22Rv1 (cell line): ENCODE measurements at regions not wholly inside any gene's neighbourhood (a gene's known extent, or its start where the extent isn't known, plus 50 kb on each side); places are given as distances from the start of the nearest gene placed in this dataset.

Experiments used
- H3K27ac ChIP-seq: fragments of 450-650 bp; 2 replicates; pipeline ENCODE4 v1.5.1; 2017
- ZFX ChIP-seq: fragments of 450-650 bp; IDR thresholded peaks from 2 replicates; pipeline ENCODE4 v1.6.1; 2017; ENCODE audit warnings: antibody characterized with exemption, borderline replicate concordance
- TF ChIP-seq, protein P1 (sequence below): fragments of 450-650 bp; IDR thresholded peaks from 2 replicates; pipeline ENCODE4 v1.5.1; 2017; ENCODE audit warnings: mild to moderate bottlenecking

DNA sequence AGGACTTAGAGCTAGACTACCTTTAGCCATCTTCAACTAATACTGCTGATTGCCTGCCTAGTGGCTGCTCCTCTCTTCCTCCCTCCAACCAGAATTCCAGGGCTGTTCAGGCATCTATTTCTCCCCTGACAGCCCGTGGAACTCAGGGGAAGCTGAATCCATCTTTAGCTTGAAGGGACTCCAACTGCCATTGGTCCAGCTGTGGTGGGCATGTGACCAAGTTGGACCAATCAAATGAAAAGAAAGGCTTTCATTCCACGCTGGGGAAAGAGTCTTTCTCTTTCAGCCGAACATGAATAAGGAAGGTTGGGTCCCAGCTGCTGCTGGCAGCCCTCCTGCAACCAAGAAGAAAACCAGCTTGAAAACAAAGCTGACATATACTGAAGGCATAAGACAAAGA is 168.5 kb upstream of the OBI1 start:
- TF ChIP-seq ZFX = no peak
- TF ChIP-seq, protein P1, sequence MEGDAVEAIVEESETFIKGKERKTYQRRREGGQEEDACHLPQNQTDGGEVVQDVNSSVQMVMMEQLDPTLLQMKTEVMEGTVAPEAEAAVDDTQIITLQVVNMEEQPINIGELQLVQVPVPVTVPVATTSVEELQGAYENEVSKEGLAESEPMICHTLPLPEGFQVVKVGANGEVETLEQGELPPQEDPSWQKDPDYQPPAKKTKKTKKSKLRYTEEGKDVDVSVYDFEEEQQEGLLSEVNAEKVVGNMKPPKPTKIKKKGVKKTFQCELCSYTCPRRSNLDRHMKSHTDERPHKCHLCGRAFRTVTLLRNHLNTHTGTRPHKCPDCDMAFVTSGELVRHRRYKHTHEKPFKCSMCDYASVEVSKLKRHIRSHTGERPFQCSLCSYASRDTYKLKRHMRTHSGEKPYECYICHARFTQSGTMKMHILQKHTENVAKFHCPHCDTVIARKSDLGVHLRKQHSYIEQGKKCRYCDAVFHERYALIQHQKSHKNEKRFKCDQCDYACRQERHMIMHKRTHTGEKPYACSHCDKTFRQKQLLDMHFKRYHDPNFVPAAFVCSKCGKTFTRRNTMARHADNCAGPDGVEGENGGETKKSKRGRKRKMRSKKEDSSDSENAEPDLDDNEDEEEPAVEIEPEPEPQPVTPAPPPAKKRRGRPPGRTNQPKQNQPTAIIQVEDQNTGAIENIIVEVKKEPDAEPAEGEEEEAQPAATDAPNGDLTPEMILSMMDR = no peak
- H3K27ac ChIP-seq = no peak overlapping the region

DNA sequence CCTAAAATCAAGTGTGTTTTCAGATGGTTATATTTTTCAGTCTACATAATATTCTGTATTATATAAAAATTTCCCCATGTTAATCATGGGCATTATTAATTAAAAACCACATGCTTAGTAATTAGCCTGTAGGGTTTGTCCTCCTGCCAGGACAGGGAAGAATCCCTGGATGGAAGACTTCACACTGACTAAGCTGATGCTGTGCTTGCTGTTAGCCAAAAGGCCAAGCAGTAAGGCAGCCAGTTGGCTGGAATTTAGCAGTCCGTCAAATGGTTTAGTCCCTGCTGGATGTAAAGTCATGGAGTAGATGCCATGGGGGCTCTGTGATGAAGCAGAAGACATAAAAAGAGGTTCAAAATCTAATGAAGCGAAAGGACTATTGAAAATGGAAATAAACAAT is 168.0 kb upstream of the OBI1 start:
- TF ChIP-seq ZFX = no peak
- TF ChIP-seq, protein P1 = no peak
- H3K27ac ChIP-seq = no peak overlapping the region

DNA sequence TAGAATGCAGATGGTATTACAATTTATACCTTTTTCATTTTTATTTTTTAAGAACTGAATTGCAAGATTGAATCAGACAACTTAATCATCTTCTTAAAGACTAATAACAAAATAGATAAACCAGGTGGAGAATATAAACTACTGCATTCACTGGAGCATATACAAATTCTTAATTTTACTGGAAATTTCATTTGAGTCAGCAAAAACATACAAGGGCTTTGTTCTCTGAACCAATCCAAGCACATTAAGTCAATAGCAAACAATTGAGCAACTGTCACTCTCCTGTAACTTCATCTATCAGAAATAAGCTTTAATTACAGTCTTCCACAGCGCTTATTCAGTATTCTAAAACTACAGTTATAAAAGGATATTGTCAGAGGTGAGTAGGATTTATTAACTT is 167.4 kb upstream of the OBI1 start:
- H3K27ac ChIP-seq = no peak overlapping the region
- TF ChIP-seq, protein P1 = no peak
- TF ChIP-seq ZFX = no peak

DNA sequence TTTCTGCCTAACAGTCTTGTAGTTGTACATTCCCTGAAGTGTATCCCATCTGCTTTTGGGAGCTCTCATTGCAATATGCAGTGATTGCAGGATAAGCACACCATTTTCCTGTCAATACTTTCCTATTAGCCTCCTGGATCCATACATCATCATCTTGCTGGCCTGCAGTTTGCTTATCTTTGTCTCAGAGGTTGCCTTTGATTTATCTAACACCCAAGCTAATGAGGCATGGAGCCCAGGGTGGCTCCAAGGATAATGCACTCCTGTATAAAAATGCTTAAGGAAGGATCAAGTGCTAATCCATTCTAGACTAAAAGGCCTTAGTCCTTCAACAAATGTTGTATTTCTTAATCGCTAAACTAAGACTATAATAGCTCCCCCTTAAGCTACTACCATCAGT is 161.6 kb upstream of the OBI1 start:
- TF ChIP-seq, protein P1 = no peak
- TF ChIP-seq ZFX = no peak
- H3K27ac ChIP-seq = no peak overlapping the region

DNA sequence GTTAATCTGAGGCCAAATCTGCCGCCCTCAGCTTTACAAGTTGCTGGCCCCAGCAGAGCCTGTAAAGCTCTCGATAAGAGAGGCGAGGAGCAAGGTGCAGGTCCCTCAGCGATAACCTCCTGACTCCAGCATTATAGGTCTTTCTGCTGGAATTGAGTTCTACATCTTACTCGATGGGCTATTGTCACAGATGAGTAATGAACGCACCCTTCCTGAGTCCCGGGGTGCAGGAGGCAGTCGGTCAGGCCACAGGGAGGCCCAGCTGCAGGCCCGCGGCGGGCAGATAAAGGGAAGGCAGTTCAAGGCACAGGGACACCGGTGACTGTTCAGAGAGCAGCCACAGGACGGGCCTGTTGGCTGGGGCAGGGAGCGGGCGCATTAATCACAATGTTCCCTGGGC is 157.6 kb upstream of the OBI1 start:
- H3K27ac ChIP-seq = no peak overlapping the region
- TF ChIP-seq, protein P1 = no peak
- no peak for TF ChIP-seq ZFX

DNA sequence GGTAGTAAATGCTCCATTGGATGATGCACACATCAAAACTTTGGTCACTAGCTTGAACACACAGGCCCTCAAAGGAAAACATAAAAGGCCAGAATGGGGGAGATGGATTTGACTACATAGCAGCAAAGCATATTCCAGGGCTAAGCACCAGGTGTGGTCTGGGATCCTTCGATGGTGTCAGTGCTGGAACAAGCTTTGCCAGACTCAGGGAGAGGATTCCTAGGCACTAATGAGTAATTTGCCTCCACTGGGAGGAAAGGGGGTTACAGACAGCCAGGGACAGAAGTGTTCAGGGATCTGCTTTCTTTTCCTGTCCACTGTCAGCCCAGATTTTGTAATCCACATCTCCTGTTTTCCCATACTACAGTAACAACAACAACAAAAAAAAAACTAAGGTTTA is 157.2 kb upstream of the OBI1 start:
- H3K27ac ChIP-seq = no peak overlapping the region
- TF ChIP-seq, protein P1 = no peak
- no peak for TF ChIP-seq ZFX

DNA sequence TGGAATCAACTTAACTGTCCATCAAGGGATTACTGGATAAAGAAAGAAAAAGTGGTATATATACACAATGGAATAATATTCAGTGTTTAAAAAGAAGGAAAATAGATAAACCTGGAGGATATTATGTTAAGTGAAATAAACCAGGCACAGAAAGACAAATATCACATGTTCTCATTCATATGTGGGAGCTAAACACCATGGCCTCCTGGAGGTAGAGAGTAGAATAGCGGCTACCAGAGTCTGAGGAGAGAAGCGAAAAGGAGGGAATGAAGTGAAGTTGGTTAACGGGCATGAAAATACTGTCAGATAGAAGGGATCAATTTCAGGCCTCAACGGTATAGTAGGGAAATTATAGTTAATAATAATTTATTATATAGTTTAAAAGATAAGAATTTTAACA is 147.5 kb upstream of the OBI1 start:
- no peak overlapping the region for H3K27ac ChIP-seq
- no peak for TF ChIP-seq ZFX
- TF ChIP-seq, protein P1 = peak; percentile 33; the same call in 1 of the 2 replicates
